Karpas-422 (cell line): ENCODE measurements at regions not wholly inside any gene's neighbourhood (a gene's known extent, or its start where the extent isn't known, plus 50 kb on each side); places are given as distances from the start of the nearest gene placed in this dataset.
A peak's percentile ranks its signal among the peaks of the same experiment; 100 is the strongest.

Experiments used
- DNase-seq: peaks from one replicate; pipeline ENCODE4 v3.0.0-alpha.2; 2015
- H2AFZ ChIP-seq: fragments of 200-600 bp; sonication (generic); 2 replicates; pipeline ENCODE4 v1.6.1; 2014; ENCODE audit warnings: antibody characterized with exemption, low read length, mixed read lengths
- H3K27ac ChIP-seq: fragments of 200-600 bp; sonication (generic); 2 replicates; pipeline ENCODE4 v1.5.1; 2014; ENCODE audit warnings: mild to moderate bottlenecking, low read length, moderate library complexity
- H3K27me3 ChIP-seq: fragments of 200-600 bp; sonication (generic); 2 replicates; pipeline ENCODE4 v1.6.1; 2014; ENCODE audit warnings: low read length, mixed read lengths
- H3K36me3 ChIP-seq: fragments of 200-600 bp; sonication (generic); 2 replicates; pipeline ENCODE4 v1.6.1; 2014; ENCODE audit warnings: low read length, mixed read lengths; ENCODE audit not compliant: insufficient read depth
- H3K4me1 ChIP-seq: fragments of 200-600 bp; sonication (generic); 2 replicates; pipeline ENCODE4 v1.6.1; 2014; ENCODE audit warnings: mild to moderate bottlenecking, low read length, mixed read lengths
- H3K4me2 ChIP-seq: fragments of 200-600 bp; sonication (generic); 2 replicates; pipeline ENCODE4 v1.6.1; 2014; ENCODE audit warnings: low read length, low read depth, mild to moderate bottlenecking; ENCODE audit not compliant: poor library complexity, severe bottlenecking
- H3K4me3 ChIP-seq: fragments of 200-600 bp; sonication (generic); 2 replicates; pipeline ENCODE4 v1.5.1; 2014; ENCODE audit warnings: mild to moderate bottlenecking, antibody characterized with exemption, low read length, mixed read lengths
- H3K79me2 ChIP-seq: fragments of 200-600 bp; sonication (generic); 2 replicates; pipeline ENCODE4 v1.6.1; 2014; ENCODE audit warnings: mild to moderate bottlenecking, low read length, mixed read lengths
- H3K9ac ChIP-seq: fragments of 200-600 bp; sonication (generic); 2 replicates; pipeline ENCODE4 v1.6.0; 2014; ENCODE audit warnings: low read length
- H3K9me2 ChIP-seq: fragments of 200-600 bp; sonication (generic), shearing (Covaris generic); replicated peaks from 2 replicates; pipeline ENCODE4 v1.6.0; 2014; ENCODE audit warnings: mild to moderate bottlenecking, low read length, moderate library complexity; ENCODE audit not compliant: insufficient read depth
- H3K9me3 ChIP-seq: fragments of 300-700, 200-600 bp; sonication (generic); 2 replicates; pipeline ENCODE4 v1.6.1; 2014; ENCODE audit warnings: low read length, mixed read lengths
- H4K20me1 ChIP-seq: fragments of 200-600 bp; sonication (generic); 2 replicates; pipeline ENCODE4 v1.6.1; 2014; ENCODE audit warnings: mild to moderate bottlenecking, antibody characterized with exemption, low read length, low read depth; ENCODE audit not compliant: insufficient read depth

DNA sequence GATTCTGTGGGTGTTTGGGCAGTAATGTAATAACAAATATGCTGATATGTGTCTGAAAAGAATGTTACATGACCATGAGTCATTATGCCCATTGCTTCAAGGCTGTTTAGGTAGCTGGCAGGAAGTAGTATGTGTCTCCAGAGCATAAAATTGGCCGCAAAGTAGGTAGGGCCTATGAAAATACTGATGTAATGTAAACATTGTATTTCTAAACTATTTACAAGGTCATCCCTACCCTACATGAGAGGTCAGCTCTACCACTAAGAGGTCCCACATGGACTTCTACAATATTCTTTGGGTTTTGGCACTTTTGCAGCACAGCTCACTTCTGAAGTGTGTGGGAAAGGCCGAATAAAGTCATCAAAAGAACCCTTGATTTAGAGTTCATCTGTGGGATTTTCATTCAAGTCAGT lies 301.9 kb downstream of the AHR start:
- Histone ChIP-seq H3K4me1 (no peaks in the 10 kb centered on the region), H2AFZ (no peak overlapping the region), H3K36me3 (no peaks in the 10 kb centered on the region), H3K79me2 (no peaks in the 10 kb centered on the region), H3K9ac (no peak overlapping the region), H3K9me2 (no peaks in the 10 kb centered on the region), H4K20me1 (no peaks in the 10 kb centered on the region), H3K27me3 (no peaks in the 10 kb centered on the region), H3K27ac (no peak overlapping the region), H3K4me3 (no peak overlapping the region), H3K9me3 (no peaks in the 10 kb centered on the region), H3K4me2 (no peak overlapping the region)
- no peak for DNase-seq

DNA sequence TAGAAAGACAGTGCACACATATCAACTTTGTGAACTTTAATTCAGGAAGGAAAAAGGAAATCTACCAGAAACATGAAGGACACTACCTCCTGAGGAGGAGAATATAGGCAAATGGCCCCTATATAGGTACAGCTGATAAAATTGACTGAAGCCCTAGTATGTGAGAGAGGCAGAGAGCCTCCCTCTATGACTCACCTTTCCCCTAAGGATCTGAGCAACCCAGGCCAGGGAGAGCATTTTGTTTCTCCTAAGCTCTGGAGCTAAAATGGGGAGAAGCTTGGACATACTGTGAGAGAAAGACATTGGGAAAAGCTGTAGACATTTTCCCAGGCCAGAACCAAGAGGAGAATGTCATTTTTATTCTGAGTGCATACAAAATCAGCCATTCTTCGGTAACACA lies 303.5 kb downstream of the AHR start:
- no peak overlapping the region for H3K27ac ChIP-seq
- H4K20me1 ChIP-seq, result no peaks in the 10 kb centered on the region
- no peak overlapping the region for H3K4me2 ChIP-seq
- DNase-seq, result no peak
- no peaks in the 10 kb centered on the region for H3K9me3 ChIP-seq
- no peak overlapping the region for H3K9ac ChIP-seq
- no peaks in the 10 kb centered on the region for H3K79me2 ChIP-seq
- H2AFZ ChIP-seq, result no peak overlapping the region
- no peaks in the 10 kb centered on the region for H3K27me3 ChIP-seq
- no peak overlapping the region for H3K4me3 ChIP-seq
- no peaks in the 10 kb centered on the region for H3K9me2 ChIP-seq
- H3K4me1 ChIP-seq, result no peaks in the 10 kb centered on the region
- H3K36me3 ChIP-seq, result no peaks in the 10 kb centered on the region

DNA sequence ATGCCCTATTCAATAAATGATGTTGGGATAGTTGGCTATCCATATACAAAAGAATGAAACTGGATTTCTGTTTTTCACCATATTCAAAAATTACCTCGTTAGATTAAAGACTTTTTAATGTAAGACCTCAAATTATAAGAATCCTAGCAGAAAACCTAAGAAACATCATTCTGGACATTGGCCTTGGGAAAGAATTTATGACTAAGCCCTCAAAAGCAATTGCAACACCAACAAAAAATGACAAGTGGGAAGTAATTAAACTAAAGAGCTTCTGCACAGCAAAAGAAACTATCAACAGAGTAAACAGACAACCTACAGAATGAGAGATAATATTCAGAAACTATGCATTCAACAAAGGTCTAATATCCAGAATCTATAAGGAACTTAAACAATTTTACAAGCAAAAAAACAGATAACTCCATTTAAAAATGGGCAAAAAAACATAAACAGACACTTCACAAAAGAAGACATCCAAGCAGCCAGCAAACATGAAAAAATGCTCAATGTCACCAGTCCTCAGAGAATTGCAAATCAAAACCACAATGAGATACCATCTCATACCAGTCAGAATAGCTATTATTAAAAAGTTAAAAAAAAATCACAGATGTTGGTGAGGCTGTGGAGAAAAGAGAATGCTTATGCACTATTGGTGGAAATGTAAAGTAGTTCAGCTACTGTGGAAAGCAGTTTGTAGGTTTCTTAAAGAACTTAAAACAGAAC lies 309.8 kb downstream of the AHR start:
- Histone ChIP-seq H3K27ac (no peak overlapping the region), H3K4me1 (peaks cover 12% of the 10 kb centered on the region), H3K9ac (no peak overlapping the region), H3K79me2 (no peaks in the 10 kb centered on the region), H3K4me2 (peak overlapping the region; percentile 32), H3K36me3 (no peaks in the 10 kb centered on the region), H4K20me1 (no peaks in the 10 kb centered on the region), H3K4me3 (no peak overlapping the region), H3K9me3 (no peaks in the 10 kb centered on the region), H2AFZ (no peak overlapping the region), H3K9me2 (no peaks in the 10 kb centered on the region), H3K27me3 (no peaks in the 10 kb centered on the region)
- peak; percentile 60 for DNase-seq

DNA sequence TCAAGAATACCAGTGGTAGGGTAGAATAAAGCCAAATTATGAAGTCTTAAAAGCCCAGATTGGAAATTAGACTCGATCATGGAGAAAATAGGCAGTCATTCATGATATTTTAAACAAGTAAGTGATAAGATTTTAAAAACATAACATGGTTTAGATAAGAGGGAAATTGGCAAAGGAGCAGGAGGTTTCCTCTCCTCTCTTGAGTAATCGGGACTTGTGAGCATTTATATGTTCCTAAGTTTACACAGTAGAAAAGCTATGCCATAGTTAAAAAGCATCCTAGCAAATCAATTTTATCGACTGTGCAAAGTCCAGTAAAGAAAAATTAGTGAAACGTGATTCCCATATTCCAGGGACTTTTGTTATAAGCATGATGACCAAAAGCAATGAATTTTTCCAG lies 313.2 kb downstream of the AHR start:
- Histone ChIP-seq H2AFZ (no peak overlapping the region), H3K4me3 (no peak overlapping the region), H3K36me3 (no peaks in the 10 kb centered on the region), H3K27ac (no peak overlapping the region), H3K9me2 (no peaks in the 10 kb centered on the region), H3K4me1 (peaks cover 12% of the 10 kb centered on the region), H3K9ac (no peak overlapping the region), H4K20me1 (no peaks in the 10 kb centered on the region), H3K4me2 (no peak overlapping the region), H3K27me3 (no peaks in the 10 kb centered on the region), H3K79me2 (no peaks in the 10 kb centered on the region), H3K9me3 (no peaks in the 10 kb centered on the region)
- no peak for DNase-seq

DNA sequence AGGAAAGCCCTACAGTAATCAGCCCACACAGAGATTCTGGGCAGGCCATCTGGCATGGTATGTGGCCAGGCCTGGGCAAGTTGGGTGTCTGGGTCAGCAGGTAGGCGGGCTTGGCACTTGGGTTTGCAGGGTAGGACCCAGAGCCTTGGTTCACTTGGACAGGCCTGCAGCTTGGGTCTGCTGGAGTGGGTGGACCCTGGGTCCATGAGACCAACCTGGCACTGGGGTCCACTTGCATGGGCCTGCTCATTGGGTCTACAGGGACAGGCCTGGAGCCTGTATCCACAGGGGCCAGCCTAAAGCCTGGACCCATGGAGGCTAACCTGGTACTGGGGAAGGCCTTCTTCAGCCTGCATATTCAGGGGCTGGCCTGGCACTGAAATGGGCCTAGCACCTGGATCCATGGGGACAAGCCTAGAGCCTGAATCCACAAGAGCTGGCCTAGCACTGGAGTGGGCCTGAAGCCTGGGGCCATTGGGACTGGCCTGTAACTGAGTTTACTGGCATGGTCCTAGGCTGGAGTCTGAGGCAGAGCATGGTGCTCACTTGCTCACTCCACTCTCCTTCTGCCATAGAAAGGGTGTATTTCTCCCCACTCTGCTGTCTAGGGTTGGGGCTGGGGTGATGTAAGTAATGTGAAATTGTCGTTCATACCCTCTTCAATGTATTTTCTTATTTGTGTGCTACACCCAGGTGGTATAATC lies 315.0 kb downstream of the AHR start:
- Histone ChIP-seq H3K27ac (no peak overlapping the region), H3K4me2 (no peak overlapping the region), H4K20me1 (no peaks in the 10 kb centered on the region), H3K4me1 (peaks cover 4% of the 10 kb centered on the region), H3K9ac (no peak overlapping the region), H3K27me3 (no peaks in the 10 kb centered on the region), H3K79me2 (no peaks in the 10 kb centered on the region), H3K4me3 (no peak overlapping the region), H2AFZ (no peak overlapping the region), H3K9me3 (no peaks in the 10 kb centered on the region), H3K9me2 (no peaks in the 10 kb centered on the region), H3K36me3 (no peaks in the 10 kb centered on the region)
- no peak for DNase-seq

DNA sequence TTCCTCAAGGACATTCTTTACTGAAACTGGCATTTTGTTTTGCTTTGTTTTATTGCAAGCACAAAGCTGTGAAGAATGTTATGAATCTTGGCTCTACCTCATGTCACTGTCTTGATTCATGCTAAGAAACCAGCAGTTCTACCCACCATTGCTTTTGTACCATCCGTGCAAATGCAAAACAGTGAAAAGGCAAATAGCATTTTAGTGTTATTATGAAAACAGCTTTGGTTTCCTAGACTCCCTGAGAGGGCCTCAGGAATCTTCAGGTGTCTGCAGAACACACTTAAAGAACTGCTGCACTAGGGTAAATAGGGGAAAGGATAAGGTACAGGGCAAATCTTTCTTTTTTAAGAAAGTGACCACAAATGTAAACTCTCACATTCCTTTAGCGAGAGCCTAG lies 318.9 kb downstream of the AHR start:
- no peak overlapping the region for H3K27ac ChIP-seq
- H3K9me3 ChIP-seq, result no peaks in the 10 kb centered on the region
- no peaks in the 10 kb centered on the region for H3K36me3 ChIP-seq
- H3K9ac ChIP-seq, result no peak overlapping the region
- H3K4me3 ChIP-seq, result no peak overlapping the region
- H3K79me2 ChIP-seq, result no peaks in the 10 kb centered on the region
- no peaks in the 10 kb centered on the region for H3K4me1 ChIP-seq
- no peak for DNase-seq
- no peak overlapping the region for H2AFZ ChIP-seq
- no peaks in the 10 kb centered on the region for H3K9me2 ChIP-seq
- H3K4me2 ChIP-seq, result no peak overlapping the region
- no peaks in the 10 kb centered on the region for H4K20me1 ChIP-seq
- H3K27me3 ChIP-seq, result no peaks in the 10 kb centered on the region

DNA sequence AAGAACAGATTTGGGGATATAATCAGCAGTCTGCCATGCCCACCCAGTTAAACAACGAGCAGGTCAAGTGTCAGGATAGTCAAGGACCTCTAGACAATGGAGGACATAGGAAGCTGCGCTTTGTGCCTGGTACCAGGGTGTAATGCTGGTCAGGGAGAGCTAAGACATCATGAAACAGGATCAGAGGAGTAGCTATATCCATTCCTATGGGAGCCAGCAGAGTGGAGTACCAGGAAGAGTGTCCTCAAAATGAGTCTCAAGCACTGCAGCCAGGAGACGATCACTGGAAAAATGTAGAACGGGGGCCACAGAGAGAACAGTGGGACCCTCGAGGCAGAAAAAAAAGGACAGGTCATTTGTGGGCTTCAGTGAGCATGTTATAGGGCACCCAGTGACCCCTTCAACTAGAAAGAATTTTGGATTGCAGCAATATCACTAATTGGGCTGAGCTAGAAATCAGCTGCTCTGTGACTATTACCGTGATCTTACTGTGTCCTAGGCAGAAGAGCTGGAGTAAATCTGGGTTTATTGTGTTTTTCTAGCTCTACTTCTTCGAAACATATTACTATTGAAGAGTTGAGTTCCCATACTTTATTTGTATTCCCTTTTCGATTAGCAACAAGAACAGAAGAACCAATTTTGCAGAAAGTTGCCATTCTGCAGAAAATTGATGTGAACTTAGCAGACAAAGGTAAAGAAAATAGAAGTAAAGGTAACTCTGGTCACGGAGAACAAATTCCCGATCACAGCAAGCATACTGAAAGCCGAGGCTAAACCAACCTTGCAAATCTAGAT lies 319.6 kb downstream of the AHR start:
- Histone ChIP-seq H3K4me1 (no peaks in the 10 kb centered on the region), H3K79me2 (no peaks in the 10 kb centered on the region), H4K20me1 (no peaks in the 10 kb centered on the region), H3K9ac (no peak overlapping the region), H3K27ac (no peak overlapping the region), H3K36me3 (no peaks in the 10 kb centered on the region), H3K9me3 (no peaks in the 10 kb centered on the region), H3K27me3 (no peaks in the 10 kb centered on the region), H3K4me3 (no peak overlapping the region), H2AFZ (no peak overlapping the region), H3K4me2 (no peak overlapping the region), H3K9me2 (no peaks in the 10 kb centered on the region)
- no peak for DNase-seq

DNA sequence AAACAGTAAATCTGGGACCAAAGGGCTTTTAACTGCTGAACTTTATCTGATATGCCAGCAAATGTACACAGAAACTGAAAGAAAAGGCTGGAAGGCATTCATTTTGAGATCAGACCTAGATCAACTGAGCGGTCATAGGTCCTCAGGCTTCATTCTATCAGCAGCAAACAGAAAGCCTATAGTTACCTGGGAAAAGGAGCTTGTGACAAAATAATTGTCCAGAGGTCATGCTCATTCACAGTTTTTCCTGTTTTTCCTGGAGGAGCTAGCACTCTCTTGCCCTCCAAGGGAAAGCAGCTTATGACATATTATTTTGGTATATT lies 320.2 kb downstream of the AHR start:
- Histone ChIP-seq H3K27ac (no peak overlapping the region), H3K4me1 (no peaks in the 10 kb centered on the region), H3K9me3 (no peaks in the 10 kb centered on the region), H3K9ac (no peak overlapping the region), H3K9me2 (no peaks in the 10 kb centered on the region), H3K79me2 (no peaks in the 10 kb centered on the region), H3K36me3 (no peaks in the 10 kb centered on the region), H3K27me3 (0 out of 2 replicates have a peak, but pooled peaks cover under 1% of the 10 kb centered on the region), H3K4me3 (no peak overlapping the region), H3K4me2 (no peak overlapping the region), H4K20me1 (no peaks in the 10 kb centered on the region), H2AFZ (no peak overlapping the region)
- no peak for DNase-seq
